ENCODE measurements at regions not wholly inside any gene's neighbourhood (a gene's known extent, or its start where the extent isn't known, plus 50 kb on each side); places are given as distances from the start of the nearest gene placed in this dataset.

- TF ChIP-seq, protein P1, sequence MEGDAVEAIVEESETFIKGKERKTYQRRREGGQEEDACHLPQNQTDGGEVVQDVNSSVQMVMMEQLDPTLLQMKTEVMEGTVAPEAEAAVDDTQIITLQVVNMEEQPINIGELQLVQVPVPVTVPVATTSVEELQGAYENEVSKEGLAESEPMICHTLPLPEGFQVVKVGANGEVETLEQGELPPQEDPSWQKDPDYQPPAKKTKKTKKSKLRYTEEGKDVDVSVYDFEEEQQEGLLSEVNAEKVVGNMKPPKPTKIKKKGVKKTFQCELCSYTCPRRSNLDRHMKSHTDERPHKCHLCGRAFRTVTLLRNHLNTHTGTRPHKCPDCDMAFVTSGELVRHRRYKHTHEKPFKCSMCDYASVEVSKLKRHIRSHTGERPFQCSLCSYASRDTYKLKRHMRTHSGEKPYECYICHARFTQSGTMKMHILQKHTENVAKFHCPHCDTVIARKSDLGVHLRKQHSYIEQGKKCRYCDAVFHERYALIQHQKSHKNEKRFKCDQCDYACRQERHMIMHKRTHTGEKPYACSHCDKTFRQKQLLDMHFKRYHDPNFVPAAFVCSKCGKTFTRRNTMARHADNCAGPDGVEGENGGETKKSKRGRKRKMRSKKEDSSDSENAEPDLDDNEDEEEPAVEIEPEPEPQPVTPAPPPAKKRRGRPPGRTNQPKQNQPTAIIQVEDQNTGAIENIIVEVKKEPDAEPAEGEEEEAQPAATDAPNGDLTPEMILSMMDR (IDR thresholded peaks at IDR 0.05) = no peak
- peaks cover 13 to 33% (median 32%) of the 10 kb centered on the region in 3 donors for H3K4me1 ChIP-seq
- no peaks in the 10 kb centered on the region for H3K36me3 ChIP-seq
- intact Hi-C loops (cut with DNase I) = no loop called here
- no peak for FAIRE-seq
- no peak for DNase-seq
- H3K27me3 ChIP-seq = no peaks in the 10 kb centered on the region
- WGBS, 2 donors = 89 to 95% methylated on average over 1 of the region's 1 CpG
- no peak overlapping the region for H3K4me3 ChIP-seq
- H3K9me3 ChIP-seq = no peaks in the 10 kb centered on the region
- H3K27ac ChIP-seq = no peak overlapping the region
- ATAC-seq = no peak
These were observed 190.5 kb downstream of the PCSK1 start for GRCh38 chr5:96242571-96242970.

DNA sequence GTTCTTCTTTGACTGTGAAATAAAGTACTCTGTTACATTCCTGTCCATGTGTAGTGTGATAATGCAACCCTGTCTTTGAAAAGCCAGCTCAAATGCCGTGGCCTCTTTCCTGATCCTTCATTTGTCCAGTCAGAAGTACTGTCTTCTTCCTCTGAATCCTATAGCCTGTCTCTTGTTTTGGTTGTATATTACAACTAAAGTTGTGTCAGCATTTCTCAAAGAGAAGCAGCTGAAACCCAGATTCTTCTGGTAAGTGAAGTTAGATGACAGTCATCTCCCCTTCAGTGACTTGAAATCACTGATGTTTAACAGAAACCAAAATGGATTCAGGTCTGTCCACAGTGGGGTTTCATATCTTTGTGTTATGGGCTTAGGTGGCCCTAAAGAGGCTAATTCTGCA, 196.2 kb downstream of the PCSK1 start:
- no peaks in the 10 kb centered on the region for H3K9me3 ChIP-seq
- no peaks in the 10 kb centered on the region for H3K4me1 ChIP-seq
- no peak for ATAC-seq
- WGBS, 2 donors = 98 to 100% methylated on average over 1 of the region's 1 CpG
- H3K4me3 ChIP-seq = no peak overlapping the region
- DNase-seq = no peak
- no peak overlapping the region for H3K27ac ChIP-seq
- TF ChIP-seq, protein P1 (IDR thresholded peaks at IDR 0.05) = no peak
- H3K27me3 ChIP-seq = no peaks in the 10 kb centered on the region
- intact Hi-C loops (cut with DNase I) = no loop called here
- FAIRE-seq = no peak
- no peaks in the 10 kb centered on the region for H3K36me3 ChIP-seq

DNA sequence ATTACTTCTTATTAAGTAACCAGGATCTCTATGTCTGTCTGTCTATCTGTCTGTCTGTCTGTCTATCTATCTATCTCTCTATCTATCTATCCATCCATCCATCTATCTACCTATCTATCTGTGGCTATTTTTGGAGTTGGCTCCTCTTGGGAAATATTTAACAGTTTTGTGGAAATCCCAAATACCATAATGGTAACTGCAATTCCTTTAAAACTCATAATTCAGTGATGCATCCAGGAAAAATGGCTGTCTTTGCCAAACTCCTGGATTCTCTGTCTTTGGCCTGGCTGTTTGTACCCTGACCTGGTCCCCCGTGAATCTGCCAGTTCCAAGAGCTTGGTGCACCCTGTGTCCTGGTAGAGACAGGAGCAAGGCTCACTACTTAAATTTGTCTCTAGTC, 197.0 kb downstream of the PCSK1 start:
- Histone ChIP-seq H3K4me1 (no peaks in the 10 kb centered on the region), H3K4me3 (no peak overlapping the region), H3K9me3 (no peaks in the 10 kb centered on the region), H3K36me3 (no peaks in the 10 kb centered on the region), H3K27me3 (no peaks in the 10 kb centered on the region), H3K27ac (no peak overlapping the region)
- FAIRE-seq = no peak
- WGBS, 2 donors = 93 to 94% methylated on average over 1 of the region's 1 CpG
- TF ChIP-seq, protein P1 (IDR thresholded peaks at IDR 0.05) = no peak
- intact Hi-C loops (cut with DNase I) = no loop called here
- no peak for ATAC-seq
- no peak for DNase-seq

- no peak for FAIRE-seq
- TF ChIP-seq, protein P1 (IDR thresholded peaks at IDR 0.05) = no peak
- Histone ChIP-seq H3K36me3 (no peaks in the 10 kb centered on the region), H3K27ac (no peak overlapping the region), H3K4me1 (no peaks in the 10 kb centered on the region), H3K27me3 (no peaks in the 10 kb centered on the region), H3K9me3 (no peaks in the 10 kb centered on the region), H3K4me3 (no peak overlapping the region)
- WGBS, 2 donors = 61 to 64% methylated on average over 5 of the region's 5 CpGs
- ATAC-seq = peak in 3 of 4 donors; percentile 41 to 67 (median 65)
- no peak for DNase-seq
- intact Hi-C loops (cut with DNase I) = no loop called here
These were observed 197.8 kb downstream of the PCSK1 start for GRCh38 chr5:96235008-96235910.

DNA sequence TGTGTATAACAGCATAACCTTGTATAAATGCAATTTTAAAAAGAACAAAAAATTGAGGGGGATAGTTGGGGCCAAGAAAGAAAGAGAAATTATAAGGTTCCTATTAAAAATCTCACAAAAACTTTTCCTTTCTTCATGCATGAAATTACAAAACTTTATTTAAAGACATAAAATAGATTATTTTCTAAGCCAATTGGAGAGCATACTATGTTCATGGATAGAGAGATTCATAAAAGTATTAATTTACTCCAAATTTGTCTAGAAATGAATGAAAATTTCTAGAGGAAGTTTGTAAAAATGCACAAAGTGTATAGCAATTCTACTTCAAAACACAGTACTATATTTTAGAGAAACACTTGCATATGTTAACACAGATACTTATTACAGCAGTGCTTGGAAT, 200.4 kb downstream of the PCSK1 start:
- ATAC-seq (no peak), FAIRE-seq (no peak), DNase-seq (no peak)
- H3K27ac ChIP-seq = no peak overlapping the region
- no peak overlapping the region for H3K4me3 ChIP-seq
- H3K4me1 ChIP-seq = no peaks in the 10 kb centered on the region
- H3K9me3 ChIP-seq = no peaks in the 10 kb centered on the region
- intact Hi-C loops (cut with DNase I) = no loop called here
- TF ChIP-seq, protein P1 (IDR thresholded peaks at IDR 0.05) = no peak
- H3K27me3 ChIP-seq = no peaks in the 10 kb centered on the region
- H3K36me3 ChIP-seq = no peaks in the 10 kb centered on the region

All from pancreas (tissue), 10 donors.